WTC11 (cell line): ENCODE measurements at regions not wholly inside any gene's neighbourhood (a gene's known extent, or its start where the extent isn't known, plus 50 kb on each side); places are given as distances from the start of the nearest gene placed in this dataset.

ENCODE experiments used
- ATAC-seq: fragments of 200-7000 bp; cut with Tn5 transposase; 2 replicates; pipeline ENCODE4 v1.10.0; 2021; ENCODE audit warnings: mild to moderate bottlenecking, moderate library complexity
- CTCF ChIA-PET: fragments of 300-600 bp; sonication (Branson Sonifier 250); formaldehyde crosslinking; loops from one replicate; lab custom pipeline; 2021; ENCODE audit warnings: antibody characterized with exemption; lab: Charles Lee
- POLR2A ChIA-PET: fragments of 350-600 bp; sonication (Branson Sonifier 250); formaldehyde crosslinking; loops from one replicate; lab custom pipeline; 2021; ENCODE audit warnings: antibody characterized with exemption; lab: Charles Lee
- DNase-seq: peaks from one replicate; pipeline ENCODE4 v3.0.0; 2021; ENCODE audit warnings: low spot score
- H3K27ac Mint-ChIP-seq: 2 replicates; pipeline ENCODE4 v1.8.0; 2021; ENCODE audit warnings: mixed read lengths
- H3K27me3 Mint-ChIP-seq: 2 replicates; pipeline ENCODE4 v1.8.0; 2021; ENCODE audit warnings: low read depth, mild to moderate bottlenecking, moderate library complexity, mixed read lengths
- H3K36me3 Mint-ChIP-seq: 2 replicates; pipeline ENCODE4 v1.8.0; 2021; ENCODE audit warnings: mixed read lengths
- H3K4me1 Mint-ChIP-seq: 2 replicates; pipeline ENCODE4 v1.8.0; 2022; ENCODE audit warnings: mixed read lengths
- H3K4me3 Mint-ChIP-seq: 2 replicates; pipeline ENCODE4 v1.8.0; 2021; ENCODE audit warnings: mild to moderate bottlenecking, moderate library complexity, mixed read lengths
- H3K9me3 Mint-ChIP-seq: 2 replicates; pipeline ENCODE4 v1.8.0; 2021; ENCODE audit warnings: mixed read lengths
- ARID4B ChIP-seq: sonication (generic); formaldehyde crosslinking; IDR thresholded peaks from 2 replicates; pipeline ENCODE4 v1.8.0; 2023; ENCODE audit warnings: missing genetic modification reagents, mild to moderate bottlenecking, borderline replicate concordance
- CBFB ChIP-seq: sonication (generic); formaldehyde crosslinking; IDR thresholded peaks from 2 replicates; pipeline ENCODE4 v1.8.1; 2022; ENCODE audit warnings: mild to moderate bottlenecking, low read depth, missing genetic modification reagents
- CDX4 ChIP-seq: fragments of 250-450 bp; sonication (Bioruptor Pico); IDR thresholded peaks from 2 replicates; pipeline ENCODE4 v1.9.0; 2021; ENCODE audit warnings: moderate library complexity, mild to moderate bottlenecking, inconsistent platforms, borderline replicate concordance
- E2F5 ChIP-seq: sonication (generic); formaldehyde crosslinking; IDR thresholded peaks from 2 replicates; pipeline ENCODE4 v1.8.1; 2022; ENCODE audit warnings: mild to moderate bottlenecking, moderate library complexity, missing genetic modification reagents
- EMX1 ChIP-seq: fragments of 250-450 bp; sonication (Bioruptor Pico); IDR thresholded peaks from 2 replicates; pipeline ENCODE4 v1.8.0; 2021; ENCODE audit warnings: mild to moderate bottlenecking
- ETV6 ChIP-seq: sonication (generic); formaldehyde crosslinking; IDR thresholded peaks from 2 replicates; pipeline ENCODE4 v1.8.1; 2022; ENCODE audit warnings: mild to moderate bottlenecking, missing genetic modification reagents
- GABPB1 ChIP-seq: sonication (generic); formaldehyde crosslinking; IDR thresholded peaks from 2 replicates; pipeline ENCODE4 v1.8.1; 2023; ENCODE audit warnings: mild to moderate bottlenecking, missing genetic modification reagents
- GTF2I ChIP-seq: fragments of 250-450 bp; sonication (Bioruptor Pico); conservative IDR thresholded peaks from 2 replicates; pipeline ENCODE4 v1.4.0; 2021; ENCODE audit warnings: mild to moderate bottlenecking
- IRF1 ChIP-seq: sonication (generic); formaldehyde crosslinking; IDR thresholded peaks from 2 replicates; pipeline ENCODE4 v1.8.0; 2023; ENCODE audit warnings: missing genetic modification reagents
- IRF2 ChIP-seq: sonication (generic); formaldehyde crosslinking; IDR thresholded peaks from 2 replicates; pipeline ENCODE4 v1.8.0; 2022; ENCODE audit warnings: low read depth, missing genetic modification reagents, borderline replicate concordance
- JUN ChIP-seq: sonication (generic); formaldehyde crosslinking; IDR thresholded peaks from 2 replicates; pipeline ENCODE4 v1.8.0; 2023; ENCODE audit warnings: mild to moderate bottlenecking, missing genetic modification reagents
- MAX ChIP-seq: sonication (generic); formaldehyde crosslinking; IDR thresholded peaks from 2 replicates; pipeline ENCODE4 v1.8.0; 2022; ENCODE audit warnings: mild to moderate bottlenecking, missing genetic modification reagents
- NFYB ChIP-seq: sonication (generic); formaldehyde crosslinking; conservative IDR thresholded peaks from 2 replicates; pipeline ENCODE4 v1.8.0; 2022; ENCODE audit warnings: low read depth, missing genetic modification reagents
- NR1H2 ChIP-seq: sonication (generic); formaldehyde crosslinking; IDR thresholded peaks from 2 replicates; pipeline ENCODE4 v1.9.0; 2021; ENCODE audit warnings: mild to moderate bottlenecking, moderate library complexity, missing genetic modification reagents
- PRDM15 ChIP-seq: sonication (generic); formaldehyde crosslinking; IDR thresholded peaks from 2 replicates; pipeline ENCODE4 v1.8.0; 2022; ENCODE audit warnings: missing genetic modification reagents
- RORB ChIP-seq: fragments of 250-450 bp; sonication (Bioruptor Pico); IDR thresholded peaks from 2 replicates; pipeline ENCODE4 v1.9.0; 2021; ENCODE audit warnings: mild to moderate bottlenecking
- SMAD3 ChIP-seq: sonication (generic); formaldehyde crosslinking; IDR thresholded peaks from 2 replicates; pipeline ENCODE4 v1.8.0; 2022; ENCODE audit warnings: missing genetic modification reagents, mild to moderate bottlenecking, borderline replicate concordance
- SP1 ChIP-seq: sonication (generic); formaldehyde crosslinking; conservative IDR thresholded peaks from 2 replicates; pipeline ENCODE4 v1.8.1; 2022; ENCODE audit warnings: missing genetic modification reagents
- TEAD1 ChIP-seq: sonication (generic); formaldehyde crosslinking; IDR thresholded peaks from 2 replicates; pipeline ENCODE4 v1.8.0; 2022; ENCODE audit warnings: mild to moderate bottlenecking, missing genetic modification reagents
- ZMAT4 ChIP-seq: fragments of 250-450 bp; sonication (Bioruptor Pico); IDR thresholded peaks from 2 replicates; pipeline ENCODE4 v1.9.0; 2021; ENCODE audit warnings: mild to moderate bottlenecking
- ZNF232 ChIP-seq: sonication (generic); formaldehyde crosslinking; IDR thresholded peaks from 2 replicates; pipeline ENCODE4 v1.8.0; 2022; ENCODE audit warnings: mild to moderate bottlenecking, missing genetic modification reagents
- ZSCAN18 ChIP-seq: fragments of 250-450 bp; sonication (Bioruptor Pico); IDR thresholded peaks from 2 replicates; pipeline ENCODE4 v2.1.2; 2022; ENCODE audit warnings: mild to moderate bottlenecking, moderate library complexity

- no peak for TF ChIP-seq ZMAT4
- no peak for TF ChIP-seq NFYB (CRISPR knock-in tag)
- no peak for TF ChIP-seq PRDM15
- TF ChIP-seq MAX (CRISPR knock-in tag), result no peak
- no peak for TF ChIP-seq EMX1 (CRISPR knock-in tag)
- TF ChIP-seq JUN (CRISPR knock-in tag), result no peak
- TF ChIP-seq CDX4 (CRISPR knock-in tag), result no peak
- TF ChIP-seq TEAD1 (CRISPR knock-in tag), result no peak
- TF ChIP-seq GABPB1 (CRISPR knock-in tag), result no peak
- TF ChIP-seq ETV6 (CRISPR knock-in tag), result no peak
- no peak for TF ChIP-seq ARID4B (CRISPR knock-in tag)
- no peak for TF ChIP-seq CBFB
- TF ChIP-seq NR1H2, result no peak
- TF ChIP-seq, all 79 proteins: peak for 0
Measured at GRCh38 chr3:113153499-113154107, 57.8 kb upstream of the BOC start (continued).

- ATAC-seq (no peak), DNase-seq (no peak)
- ChIA-PET POLR2A (no interaction called here), CTCF (no interaction called here)
- Mint-ChIP-seq H3K36me3 (no peaks in the 10 kb centered on the region), H3K27ac (no peak overlapping the region), H3K4me3 (no peak overlapping the region), H3K27me3 (no peaks in the 10 kb centered on the region), H3K4me1 (peaks cover 27% of the 10 kb centered on the region), H3K9me3 (no peaks in the 10 kb centered on the region)
- no peak for TF ChIP-seq SMAD3
- no peak for TF ChIP-seq ZSCAN18 (CRISPR knock-in tag)
- TF ChIP-seq SP1 (CRISPR knock-in tag), result no peak
- TF ChIP-seq IRF1 (CRISPR knock-in tag), result no peak
- TF ChIP-seq E2F5 (CRISPR knock-in tag), result no peak
- no peak for TF ChIP-seq ZNF232 (CRISPR knock-in tag)
- TF ChIP-seq IRF2 (CRISPR knock-in tag), result no peak
- no peak for TF ChIP-seq CDX4 (CRISPR knock-in tag)
- TF ChIP-seq ZMAT4, result no peak
- TF ChIP-seq GTF2I (CRISPR knock-in tag), result no peak
- no peak for TF ChIP-seq RORB (CRISPR knock-in tag)
Measured at GRCh38 chr3:113156816-113157333, 54.5 kb upstream of the BOC start.
